Ovary (tissue), 3 donors: ENCODE measurements at regions not wholly inside any gene's neighbourhood (a gene's known extent, or its start where the extent isn't known, plus 50 kb on each side); places are given as distances from the start of the nearest gene placed in this dataset.

ENCODE experiments used
- CTCF ChIP-seq, 3 donors: fragments of 450-650 bp in 2 of 3; fragments of 200-600 bp in 1 of 3; IDR thresholded peaks; one replicate each; pipeline versions ENCODE4 v1.5.1 to v1.8.0; 2016 to 2022; ENCODE audit warnings: antibody characterized with exemption in 3 of 3, mild to moderate bottlenecking in 1 of 3
- POLR2A ChIP-seq: fragments of 450-650 bp; IDR thresholded peaks from one replicate; pipeline ENCODE4 v1.6.1; 2017; ENCODE audit warnings: antibody characterized with exemption, mild to moderate bottlenecking, moderate library complexity
- donor health status: DM: no; HTN: no; CAD: no.

GRCh38 chr6:137942736-137943135 lies 75.7 kb downstream of the TNFAIP3 start:
- no peak for TF ChIP-seq POLR2A
- TF ChIP-seq CTCF (IDR thresholded peaks at IDR 0.05) = no peak
